ENCODE measurements at regions not wholly inside any gene's neighbourhood (a gene's known extent, or its start where the extent isn't known, plus 50 kb on each side); places are given as distances from the start of the nearest gene placed in this dataset.

DNA sequence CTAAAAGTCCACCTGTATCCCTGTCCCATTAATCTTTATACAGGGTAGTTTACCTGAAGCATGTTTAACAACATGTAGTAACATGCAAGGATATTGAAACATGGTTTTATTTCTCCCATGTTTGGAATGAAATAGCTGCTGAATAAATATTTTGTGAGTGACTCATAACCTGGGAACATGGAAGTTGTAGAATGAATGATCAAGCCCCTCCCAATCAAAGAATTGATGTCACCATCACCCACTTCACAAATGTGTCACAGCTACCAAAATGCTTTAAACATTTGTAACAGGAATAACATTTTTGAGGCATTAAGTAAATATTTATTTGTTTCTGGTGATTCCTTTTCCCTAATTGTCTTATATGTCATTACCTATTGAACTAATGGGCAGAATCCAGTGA is 58.9 kb upstream of the TNFAIP3 start:
- TF ChIP-seq, protein P1, sequence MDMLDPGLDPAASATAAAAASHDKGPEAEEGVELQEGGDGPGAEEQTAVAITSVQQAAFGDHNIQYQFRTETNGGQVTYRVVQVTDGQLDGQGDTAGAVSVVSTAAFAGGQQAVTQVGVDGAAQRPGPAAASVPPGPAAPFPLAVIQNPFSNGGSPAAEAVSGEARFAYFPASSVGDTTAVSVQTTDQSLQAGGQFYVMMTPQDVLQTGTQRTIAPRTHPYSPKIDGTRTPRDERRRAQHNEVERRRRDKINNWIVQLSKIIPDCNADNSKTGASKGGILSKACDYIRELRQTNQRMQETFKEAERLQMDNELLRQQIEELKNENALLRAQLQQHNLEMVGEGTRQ (IDR thresholded peaks at IDR 0.05; ENCODE audit: low read depth, low read length): no peak
- TF ChIP-seq, protein P2, sequence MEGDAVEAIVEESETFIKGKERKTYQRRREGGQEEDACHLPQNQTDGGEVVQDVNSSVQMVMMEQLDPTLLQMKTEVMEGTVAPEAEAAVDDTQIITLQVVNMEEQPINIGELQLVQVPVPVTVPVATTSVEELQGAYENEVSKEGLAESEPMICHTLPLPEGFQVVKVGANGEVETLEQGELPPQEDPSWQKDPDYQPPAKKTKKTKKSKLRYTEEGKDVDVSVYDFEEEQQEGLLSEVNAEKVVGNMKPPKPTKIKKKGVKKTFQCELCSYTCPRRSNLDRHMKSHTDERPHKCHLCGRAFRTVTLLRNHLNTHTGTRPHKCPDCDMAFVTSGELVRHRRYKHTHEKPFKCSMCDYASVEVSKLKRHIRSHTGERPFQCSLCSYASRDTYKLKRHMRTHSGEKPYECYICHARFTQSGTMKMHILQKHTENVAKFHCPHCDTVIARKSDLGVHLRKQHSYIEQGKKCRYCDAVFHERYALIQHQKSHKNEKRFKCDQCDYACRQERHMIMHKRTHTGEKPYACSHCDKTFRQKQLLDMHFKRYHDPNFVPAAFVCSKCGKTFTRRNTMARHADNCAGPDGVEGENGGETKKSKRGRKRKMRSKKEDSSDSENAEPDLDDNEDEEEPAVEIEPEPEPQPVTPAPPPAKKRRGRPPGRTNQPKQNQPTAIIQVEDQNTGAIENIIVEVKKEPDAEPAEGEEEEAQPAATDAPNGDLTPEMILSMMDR (conservative IDR thresholded peaks at IDR 0.05; ENCODE audit: low read depth, low read length): no peak
- no peak for TF ChIP-seq ELK1 (IDR thresholded peaks at IDR 0.05; ENCODE audit: borderline replicate concordance, low read depth, low read length)
- TF ChIP-seq RFX5 (IDR thresholded peaks at IDR 0.05; ENCODE audit: low read depth, low read length): no peak
- no peak for TF ChIP-seq POLR2A (IDR thresholded peaks at IDR 0.05; ENCODE audit: low read depth, low read length)
- TF ChIP-seq RAD21 (IDR thresholded peaks at IDR 0.05; ENCODE audit: low read length): no peak
- no peak; the same call in 1 of the 2 replicates for TF ChIP-seq BHLHE40 (IDR thresholded peaks at IDR 0.05; ENCODE audit: low read depth, low read length)
- no peak for TF ChIP-seq RCOR1 (IDR thresholded peaks at IDR 0.05; ENCODE audit: insufficient replicate concordance, low read length)
- no peak for TF ChIP-seq SMC3 (IDR thresholded peaks at IDR 0.05; ENCODE audit: low read depth, low read length)
- TF ChIP-seq MAFK (IDR thresholded peaks at IDR 0.05; ENCODE audit: low read depth, low read length): no peak
- TF ChIP-seq MXI1 (IDR thresholded peaks at IDR 0.05; ENCODE audit: borderline replicate concordance, low read depth, low read length): no peak
- TF ChIP-seq CEBPB (IDR thresholded peaks at IDR 0.05; ENCODE audit: low read depth, low read length): no peak; the same call in 1 of the 2 replicates
- peak; percentile 68 for TF ChIP-seq FOS (IDR thresholded peaks at IDR 0.05; ENCODE audit: low read depth, low read length)
- no peak for TF ChIP-seq CHD1 (IDR thresholded peaks at IDR 0.05; ENCODE audit: low read depth, low read length)
